BLaER1 (cell line): ENCODE measurements at regions not wholly inside any gene's neighbourhood (a gene's known extent, or its start where the extent isn't known, plus 50 kb on each side); places are given as distances from the start of the nearest gene placed in this dataset.

Source experiments
- H3K27ac ChIP-seq: shearing (Covaris generic); formaldehyde crosslinking; 2 replicates; pipeline ENCODE4 v1.8.1; 2022
- H3K27me3 ChIP-seq: shearing (Covaris generic); formaldehyde crosslinking; 2 replicates; pipeline ENCODE4 v1.8.1; 2022
- H3K36me3 ChIP-seq: shearing (Covaris generic); formaldehyde crosslinking; 2 replicates; pipeline ENCODE4 v1.8.1; 2022
- H3K4me1 ChIP-seq: shearing (Covaris generic); formaldehyde crosslinking; 2 replicates; pipeline ENCODE4 v1.8.1; 2022
- H3K4me2 ChIP-seq: shearing (Covaris generic); formaldehyde crosslinking; 2 replicates; pipeline ENCODE4 v1.8.1; 2022
- H3K4me3 ChIP-seq: shearing (Covaris generic); formaldehyde crosslinking; 2 replicates; pipeline ENCODE4 v1.8.1; 2022
- H3K9ac ChIP-seq: shearing (Covaris generic); formaldehyde crosslinking; 2 replicates; pipeline ENCODE4 v1.8.1; 2022
- H3K9me3 ChIP-seq: shearing (Covaris generic); formaldehyde crosslinking; 2 replicates; pipeline ENCODE4 v1.8.1; 2022
- H4K20me1 ChIP-seq: shearing (Covaris generic); formaldehyde crosslinking; 2 replicates; pipeline ENCODE4 v1.8.1; 2022
- Cebpa-rat ChIP-seq: shearing (Covaris generic); IDR thresholded peaks from 2 replicates; pipeline ENCODE4 v1.8.1; 2022

- Histone ChIP-seq H4K20me1 (no peaks in the 10 kb centered on the region), H3K4me1 (no peaks in the 10 kb centered on the region)
- TF ChIP-seq Cebpa-rat: no peak
Measured at GRCh38 chr3:99248130-99248529, 346.6 kb upstream of the DCBLD2 start.

GRCh38 chr3:99246010-99246654 lies 344.6 kb upstream of the DCBLD2 start:
- no peak overlapping the region for H3K4me2 ChIP-seq
- no peaks in the 10 kb centered on the region for H3K4me1 ChIP-seq
- no peak overlapping the region for H3K27ac ChIP-seq
- no peaks in the 10 kb centered on the region for H3K36me3 ChIP-seq
- no peaks in the 10 kb centered on the region for H3K27me3 ChIP-seq
- TF ChIP-seq Cebpa-rat: no peak
- H3K9ac ChIP-seq: no peak overlapping the region
- no peaks in the 10 kb centered on the region for H3K9me3 ChIP-seq
- H4K20me1 ChIP-seq: no peaks in the 10 kb centered on the region
- no peak overlapping the region for H3K4me3 ChIP-seq

More at GRCh38 chr3:99248130-99248529, 346.6 kb upstream of the DCBLD2 start:
- Histone ChIP-seq H3K4me2 (no peak overlapping the region), H3K36me3 (no peaks in the 10 kb centered on the region), H3K9ac (no peak overlapping the region), H3K4me3 (no peak overlapping the region), H3K9me3 (no peaks in the 10 kb centered on the region), H3K27me3 (no peaks in the 10 kb centered on the region), H3K27ac (no peak overlapping the region)

- H3K4me1 ChIP-seq: no peaks in the 10 kb centered on the region
- no peak overlapping the region for H3K4me2 ChIP-seq
- no peak overlapping the region for H3K27ac ChIP-seq
Measured at GRCh38 chr3:99242271-99242670, 340.8 kb upstream of the DCBLD2 start.

GRCh38 chr3:99240700-99241099 lies 339.2 kb upstream of the DCBLD2 start:
- Histone ChIP-seq H3K9me3 (no peaks in the 10 kb centered on the region), H3K4me2 (no peak overlapping the region), H3K27me3 (no peaks in the 10 kb centered on the region), H3K27ac (no peak overlapping the region), H3K9ac (no peak overlapping the region), H3K4me3 (no peak overlapping the region), H4K20me1 (no peaks in the 10 kb centered on the region), H3K4me1 (no peaks in the 10 kb centered on the region), H3K36me3 (no peaks in the 10 kb centered on the region)
- no peak for TF ChIP-seq Cebpa-rat

More at GRCh38 chr3:99242271-99242670, 340.8 kb upstream of the DCBLD2 start:
- Histone ChIP-seq H3K9me3 (no peaks in the 10 kb centered on the region), H3K4me3 (no peak overlapping the region), H3K27me3 (no peaks in the 10 kb centered on the region), H3K9ac (no peak overlapping the region), H4K20me1 (no peaks in the 10 kb centered on the region), H3K36me3 (no peaks in the 10 kb centered on the region)
- no peak for TF ChIP-seq Cebpa-rat

- Histone ChIP-seq H3K9me3 (no peaks in the 10 kb centered on the region), H3K27me3 (no peaks in the 10 kb centered on the region), H3K4me3 (no peak overlapping the region), H3K9ac (no peak overlapping the region), H3K4me1 (no peaks in the 10 kb centered on the region), H3K4me2 (no peak overlapping the region), H3K36me3 (no peaks in the 10 kb centered on the region), H3K27ac (no peak overlapping the region), H4K20me1 (no peaks in the 10 kb centered on the region)
- TF ChIP-seq Cebpa-rat: no peak
Measured at GRCh38 chr3:99236576-99236975, 335.1 kb upstream of the DCBLD2 start.

GRCh38 chr3:99232696-99233095 lies 331.2 kb upstream of the DCBLD2 start:
- no peaks in the 10 kb centered on the region for H3K4me1 ChIP-seq
- no peak for TF ChIP-seq Cebpa-rat
- H3K9ac ChIP-seq: no peak overlapping the region
- H3K4me2 ChIP-seq: no peak overlapping the region
- no peaks in the 10 kb centered on the region for H4K20me1 ChIP-seq
- H3K27ac ChIP-seq: no peak overlapping the region
- H3K27me3 ChIP-seq: no peaks in the 10 kb centered on the region
- H3K4me3 ChIP-seq: no peak overlapping the region
- H3K36me3 ChIP-seq: no peaks in the 10 kb centered on the region
- no peaks in the 10 kb centered on the region for H3K9me3 ChIP-seq

- no peaks in the 10 kb centered on the region for H3K4me1 ChIP-seq
- no peaks in the 10 kb centered on the region for H4K20me1 ChIP-seq
- H3K27me3 ChIP-seq: no peaks in the 10 kb centered on the region
- no peak overlapping the region for H3K4me3 ChIP-seq
- H3K36me3 ChIP-seq: no peaks in the 10 kb centered on the region
- no peaks in the 10 kb centered on the region; the same call in 1 of the 2 replicates for H3K9me3 ChIP-seq
- TF ChIP-seq Cebpa-rat: no peak
- no peak overlapping the region for H3K27ac ChIP-seq
- H3K9ac ChIP-seq: no peak overlapping the region
- H3K4me2 ChIP-seq: no peak overlapping the region
Measured at GRCh38 chr3:99218468-99218867, 317.0 kb upstream of the DCBLD2 start.

GRCh38 chr3:99212969-99213368 lies 311.5 kb upstream of the DCBLD2 start:
- Histone ChIP-seq H3K4me2 (no peak overlapping the region), H3K9me3 (no peaks in the 10 kb centered on the region; the same call in 1 of the 2 replicates), H3K4me1 (no peaks in the 10 kb centered on the region), H3K27ac (no peak overlapping the region), H4K20me1 (no peaks in the 10 kb centered on the region), H3K36me3 (no peaks in the 10 kb centered on the region), H3K4me3 (no peak overlapping the region), H3K9ac (no peak overlapping the region), H3K27me3 (no peaks in the 10 kb centered on the region)
- no peak for TF ChIP-seq Cebpa-rat

- Histone ChIP-seq H3K27ac (no peak overlapping the region), H3K36me3 (no peaks in the 10 kb centered on the region), H3K9me3 (no peaks in the 10 kb centered on the region), H4K20me1 (no peaks in the 10 kb centered on the region), H3K4me2 (no peak overlapping the region), H3K9ac (no peak overlapping the region), H3K4me1 (no peaks in the 10 kb centered on the region), H3K27me3 (no peaks in the 10 kb centered on the region), H3K4me3 (no peak overlapping the region)
- no peak for TF ChIP-seq Cebpa-rat
Measured at GRCh38 chr3:99211309-99211708, 309.8 kb upstream of the DCBLD2 start.

GRCh38 chr3:99199021-99199420 lies 297.5 kb upstream of the DCBLD2 start:
- Histone ChIP-seq H4K20me1 (no peaks in the 10 kb centered on the region), H3K36me3 (no peaks in the 10 kb centered on the region), H3K4me1 (no peaks in the 10 kb centered on the region), H3K9ac (no peak overlapping the region), H3K4me3 (no peak overlapping the region), H3K4me2 (no peak overlapping the region), H3K27ac (no peak overlapping the region), H3K27me3 (no peaks in the 10 kb centered on the region), H3K9me3 (no peaks in the 10 kb centered on the region)
- TF ChIP-seq Cebpa-rat: no peak

GRCh38 chr3:99191186-99191585 lies 289.7 kb upstream of the DCBLD2 start:
- Histone ChIP-seq H3K4me3 (no peak overlapping the region), H3K36me3 (no peaks in the 10 kb centered on the region), H3K9ac (no peak overlapping the region), H3K4me1 (no peaks in the 10 kb centered on the region), H3K27ac (no peak overlapping the region), H3K4me2 (no peak overlapping the region), H3K9me3 (no peaks in the 10 kb centered on the region), H3K27me3 (no peaks in the 10 kb centered on the region), H4K20me1 (no peaks in the 10 kb centered on the region)
- TF ChIP-seq Cebpa-rat: no peak
